ENCODE measurements at regions not wholly inside any gene's neighbourhood (a gene's known extent, or its start where the extent isn't known, plus 50 kb on each side); places are given as distances from the start of the nearest gene placed in this dataset.

- no peak for DNase-seq (ENCODE audit: low read depth)
Measured at GRCh38 chr3:158970006-158970405, 168.2 kb downstream of the MFSD1 start.

- no peak for DNase-seq (ENCODE audit: low read depth)
Measured at GRCh38 chr3:158974904-158975303, 173.1 kb downstream of the MFSD1 start.

GRCh38 chr3:158976966-158977365, 175.1 kb downstream of the MFSD1 start:
- no peak for DNase-seq (ENCODE audit: low read depth)

DNA sequence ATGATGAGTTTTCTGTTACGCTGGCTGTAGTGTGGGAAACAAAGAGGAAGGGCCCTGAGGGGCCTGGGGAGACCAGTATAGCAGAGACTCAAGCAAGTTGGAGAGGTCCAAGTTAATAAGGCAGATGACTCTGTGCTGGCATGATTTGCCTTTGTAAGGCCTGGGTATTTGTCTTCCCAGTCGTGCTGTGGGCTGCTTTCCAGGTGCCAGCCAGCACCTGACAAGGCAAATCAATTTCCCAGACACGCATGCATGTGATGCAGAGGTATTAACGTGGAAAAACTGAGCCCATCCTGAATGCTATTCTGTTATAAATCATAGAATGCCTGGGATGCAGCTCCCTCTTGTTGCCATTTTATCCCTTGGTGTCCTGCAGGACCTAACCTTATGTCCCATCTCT, 175.6 kb downstream of the MFSD1 start:
- no peak for DNase-seq (ENCODE audit: low read depth)

GRCh38 chr3:158983216-158984099, 181.6 kb downstream of the MFSD1 start:
- no peak for DNase-seq (ENCODE audit: low read depth)

GRCh38 chr3:158991146-158991705, 189.4 kb downstream of the MFSD1 start:
- no peak for DNase-seq (ENCODE audit: low read depth)

GRCh38 chr3:158992463-158992862, 190.6 kb downstream of the MFSD1 start:
- no peak for DNase-seq (ENCODE audit: low read depth)

DNA sequence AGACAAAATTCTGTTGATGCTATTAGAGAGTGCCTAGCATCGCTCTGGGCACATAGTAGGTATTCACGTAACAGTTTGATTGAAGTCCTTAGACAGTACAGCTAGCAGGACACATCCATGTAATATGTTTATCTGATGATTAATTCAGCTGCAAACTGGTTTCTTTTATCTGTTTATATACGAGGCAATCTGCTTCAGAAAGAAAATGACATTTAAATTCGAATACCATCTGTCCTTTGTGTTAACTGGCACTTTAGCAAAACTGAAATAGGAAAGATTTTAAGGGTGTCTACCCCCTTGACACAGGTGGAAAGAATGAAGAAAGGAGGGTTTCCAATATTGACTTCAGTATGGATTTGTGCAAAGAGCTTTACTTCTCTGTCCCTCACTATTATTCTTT, 192.5 kb downstream of the MFSD1 start:
- DNase-seq (ENCODE audit: low read depth) = no peak

DNA sequence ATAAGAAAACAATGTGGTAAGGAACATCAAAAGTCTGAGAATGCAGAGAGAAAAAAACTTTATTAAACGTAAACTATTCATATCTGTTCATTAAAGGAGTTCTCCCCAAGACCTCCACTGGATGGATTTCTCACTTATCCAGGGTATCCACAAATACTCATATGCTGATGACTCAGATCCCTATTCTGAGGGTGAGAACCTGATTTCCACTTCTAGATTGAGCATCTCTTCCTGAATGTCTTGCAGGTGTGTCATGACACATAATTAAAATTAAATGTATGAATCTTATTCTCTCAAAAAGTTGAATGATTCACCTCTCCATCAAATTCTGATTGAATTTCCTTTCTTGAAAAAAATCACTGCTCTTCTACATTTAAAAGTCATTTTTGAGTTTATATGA, 199.9 kb downstream of the MFSD1 start:
- no peak for DNase-seq (ENCODE audit: low read depth)

DNA sequence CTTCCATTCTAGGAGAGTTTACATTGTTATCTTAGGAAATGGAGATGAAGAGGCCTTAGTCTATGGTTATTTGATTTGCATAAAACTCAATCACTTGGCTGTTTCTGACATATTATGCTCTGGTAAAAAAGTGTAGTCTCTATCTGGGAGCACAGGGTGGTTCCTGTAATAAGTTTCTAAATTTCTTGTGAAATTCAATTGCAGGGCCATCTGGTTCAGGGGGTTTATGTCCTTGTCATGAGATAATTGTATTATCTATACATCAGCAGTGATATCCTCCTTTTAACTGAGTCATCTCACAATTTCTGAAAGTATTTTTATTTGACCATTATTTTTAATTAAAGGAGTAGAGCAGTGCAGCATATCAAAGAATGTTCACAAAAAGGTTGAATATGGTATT, 203.3 kb downstream of the MFSD1 start:
- no peak for DNase-seq (ENCODE audit: low read depth)

- DNase-seq (ENCODE audit: low read depth) = no peak
Measured at GRCh38 chr3:159007331-159007730, 205.5 kb downstream of the MFSD1 start.

GRCh38 chr3:159008401-159008800, 206.5 kb downstream of the MFSD1 start:
- peak; percentile 6 for DNase-seq (ENCODE audit: low read depth)

GRCh38 chr3:159018341-159018740, 216.5 kb downstream of the MFSD1 start:
- DNase-seq (ENCODE audit: low read depth) = no peak

- DNase-seq (ENCODE audit: low read depth) = no peak
Measured at GRCh38 chr3:159025733-159026132, 223.9 kb downstream of the MFSD1 start.

DNA sequence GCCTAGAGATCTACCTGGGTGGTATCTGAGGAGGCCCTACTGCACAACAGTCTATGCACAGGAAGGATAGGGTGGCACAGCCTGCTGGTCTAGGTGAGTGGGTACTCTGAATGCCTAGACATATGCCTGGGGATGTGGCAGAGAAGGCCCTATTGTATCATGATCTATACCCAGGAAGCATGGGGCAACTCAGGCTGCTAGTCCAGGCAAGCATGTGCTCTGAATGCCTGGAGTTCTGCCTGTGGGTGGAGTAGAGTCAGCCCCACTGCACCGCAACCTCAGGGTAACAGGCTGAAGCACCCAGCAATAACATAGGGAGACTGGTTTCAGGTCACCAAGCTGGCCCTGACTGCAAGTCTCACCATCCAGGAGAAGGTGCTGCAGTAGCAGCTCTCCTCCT, 224.7 kb downstream of the MFSD1 start:
- DNase-seq (ENCODE audit: low read depth) = no peak

- DNase-seq (ENCODE audit: low read depth) = no peak
Measured at GRCh38 chr3:159028706-159029105, 226.9 kb downstream of the MFSD1 start.

GRCh38 chr3:159029306-159030026, 227.6 kb downstream of the MFSD1 start:
- no peak for DNase-seq (ENCODE audit: low read depth)

DNA sequence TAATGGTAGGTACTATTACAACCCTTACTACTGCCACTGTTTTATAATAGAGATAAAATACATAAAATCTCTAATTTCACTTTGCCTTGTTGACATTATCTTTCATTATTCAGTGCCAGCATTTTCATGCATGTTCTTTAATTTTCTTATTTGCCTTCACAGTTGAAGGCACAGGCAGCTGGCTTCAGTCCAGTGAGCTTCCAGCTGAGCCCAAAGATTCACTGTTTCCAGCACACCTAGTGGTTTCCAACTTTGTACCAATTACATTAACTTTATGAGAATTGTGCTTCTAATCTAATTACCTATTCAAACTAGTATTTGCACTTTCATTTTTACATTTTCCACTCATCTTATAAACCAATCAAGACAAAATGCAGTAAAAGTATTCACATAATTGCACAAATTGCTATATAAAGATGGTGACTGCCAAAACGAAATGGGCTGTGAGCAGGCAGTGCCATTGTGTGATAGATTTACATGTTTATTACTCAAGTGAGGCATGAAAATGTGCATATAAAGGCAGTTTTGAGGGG, 228.3 kb downstream of the MFSD1 start:
- no peak for DNase-seq (ENCODE audit: low read depth)

DNA sequence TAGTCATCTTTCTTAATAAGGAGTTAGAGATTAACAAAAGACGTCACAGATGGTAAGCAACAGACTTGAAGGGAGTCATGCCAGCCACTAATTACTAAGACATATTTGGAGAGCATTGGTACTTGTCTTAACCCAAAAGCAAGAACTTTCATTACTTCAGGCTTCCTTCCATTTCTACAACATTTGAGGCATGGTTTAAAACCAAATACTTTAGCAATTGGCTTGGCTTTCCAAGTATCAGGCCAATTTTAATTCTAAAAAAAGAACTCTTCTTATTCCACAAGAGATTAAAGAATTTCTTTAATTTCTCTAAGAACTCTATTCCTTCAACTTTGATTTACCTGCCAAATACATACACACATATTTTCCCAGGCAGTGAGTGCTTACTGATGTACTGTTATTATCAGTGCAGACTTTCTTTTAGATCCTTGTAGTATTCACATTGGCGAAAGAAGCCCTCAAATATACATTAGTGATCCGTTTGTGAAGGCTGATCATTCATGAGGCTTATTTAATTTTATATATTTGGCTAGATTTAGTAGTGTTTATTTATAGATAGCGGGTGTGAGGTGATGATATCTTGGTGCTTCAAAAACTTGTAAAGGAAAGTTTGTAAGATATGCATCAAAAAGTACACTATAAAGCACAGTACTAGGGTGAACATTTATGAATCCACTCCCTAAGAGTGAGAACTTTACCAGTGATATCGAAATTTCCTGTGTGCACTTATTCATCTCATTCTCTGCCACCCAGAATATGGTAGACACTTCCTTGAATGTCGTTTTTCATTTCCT, 229.2 kb downstream of the MFSD1 start:
- DNase-seq (ENCODE audit: low read depth) = no peak

DNA sequence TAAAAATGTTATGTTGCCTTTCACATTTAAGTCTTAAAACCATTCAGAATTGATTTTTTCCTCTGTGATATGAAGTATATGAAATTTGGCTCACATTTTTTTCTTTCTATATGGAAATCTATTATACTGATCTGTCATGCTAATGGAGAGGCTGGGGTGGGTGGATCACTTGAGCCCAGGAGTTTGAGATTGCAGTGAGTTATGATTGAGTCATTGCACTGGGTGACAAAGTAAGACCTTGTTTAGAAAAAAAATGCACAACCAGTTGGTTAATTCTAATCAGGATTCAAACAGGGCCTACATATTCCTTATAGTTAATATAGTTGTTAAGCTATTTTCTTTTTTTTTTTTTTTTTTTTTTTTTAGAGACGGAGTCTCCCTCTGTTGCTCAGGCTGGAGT, 230.5 kb downstream of the MFSD1 start:
- peak; percentile 13 for DNase-seq (ENCODE audit: low read depth)

DNA sequence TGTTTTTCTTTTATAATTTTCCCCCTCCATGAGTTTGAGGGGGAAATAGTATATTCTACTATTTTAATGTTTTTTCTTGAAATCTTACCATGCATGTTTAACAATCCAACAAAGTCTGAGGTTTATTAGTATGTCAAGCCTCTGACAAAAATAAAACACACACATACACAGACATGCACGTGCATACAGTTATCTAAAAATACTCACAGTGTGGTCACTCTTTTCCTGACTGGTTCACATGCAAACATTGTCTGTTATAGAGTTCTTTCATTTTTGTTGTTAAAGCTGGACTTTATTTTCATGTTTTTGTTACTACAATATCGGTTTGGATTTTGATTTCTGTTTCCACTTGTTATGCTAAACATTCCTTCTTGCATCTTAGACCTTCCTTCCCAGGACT, 236.6 kb downstream of the MFSD1 start:
- no peak for DNase-seq (ENCODE audit: low read depth)

- no peak for DNase-seq (ENCODE audit: low read depth)
Measured at GRCh38 chr3:159039286-159039685, 237.4 kb downstream of the MFSD1 start.
